HG03342 (cell line): ENCODE measurements at regions not wholly inside any gene's neighbourhood (a gene's known extent, or its start where the extent isn't known, plus 50 kb on each side); places are given as distances from the start of the nearest gene placed in this dataset.

Experiments used
- ATAC-seq: cut with Tn5 transposase; IDR thresholded peaks from one replicate; pipeline ENCODE4 v1.9.1; 2021; ENCODE audit warnings: mild to moderate bottlenecking, moderate library complexity; ENCODE audit not compliant: unreplicated experiment

DNA sequence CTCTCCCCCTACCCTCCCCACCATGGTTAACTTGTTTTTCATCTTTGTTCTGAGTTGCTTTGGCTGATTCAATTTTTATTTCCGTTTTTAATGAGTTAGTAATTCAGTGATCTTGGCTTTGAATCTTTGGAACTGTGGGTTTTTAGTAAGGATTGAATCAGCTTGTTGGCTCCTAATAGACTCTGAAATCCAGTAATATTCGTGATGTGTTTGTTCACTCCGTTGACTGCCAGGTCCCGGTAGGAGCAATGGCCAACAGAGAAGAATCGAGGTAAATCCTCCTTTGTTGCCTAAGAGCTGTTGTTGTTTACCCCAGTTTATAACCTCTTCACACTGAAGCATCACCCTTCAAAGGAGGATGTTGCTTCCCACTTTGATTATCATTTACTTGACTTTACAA is 92.7 kb downstream of the PCSK1 start:
- no peak for ATAC-seq

DNA sequence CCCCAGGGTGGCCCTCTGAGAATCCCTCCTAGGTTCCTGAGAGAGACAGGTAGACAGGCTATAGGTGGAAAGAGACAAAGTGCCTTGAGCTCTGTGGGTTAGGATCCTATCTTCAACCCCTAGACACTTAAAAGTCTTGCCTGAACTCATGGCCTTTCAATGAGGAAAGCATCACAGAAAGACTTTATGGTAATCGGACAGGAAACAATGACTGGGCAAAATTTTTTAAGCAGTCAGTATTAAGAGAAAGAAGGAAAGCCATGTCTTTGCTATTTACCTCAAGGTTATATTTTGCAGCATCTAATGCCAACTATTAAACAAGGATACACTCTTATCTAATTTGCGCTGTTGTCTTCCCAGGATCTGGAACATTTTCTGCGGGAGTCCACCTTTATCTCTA is 93.2 kb downstream of the PCSK1 start:
- ATAC-seq = no peak

DNA sequence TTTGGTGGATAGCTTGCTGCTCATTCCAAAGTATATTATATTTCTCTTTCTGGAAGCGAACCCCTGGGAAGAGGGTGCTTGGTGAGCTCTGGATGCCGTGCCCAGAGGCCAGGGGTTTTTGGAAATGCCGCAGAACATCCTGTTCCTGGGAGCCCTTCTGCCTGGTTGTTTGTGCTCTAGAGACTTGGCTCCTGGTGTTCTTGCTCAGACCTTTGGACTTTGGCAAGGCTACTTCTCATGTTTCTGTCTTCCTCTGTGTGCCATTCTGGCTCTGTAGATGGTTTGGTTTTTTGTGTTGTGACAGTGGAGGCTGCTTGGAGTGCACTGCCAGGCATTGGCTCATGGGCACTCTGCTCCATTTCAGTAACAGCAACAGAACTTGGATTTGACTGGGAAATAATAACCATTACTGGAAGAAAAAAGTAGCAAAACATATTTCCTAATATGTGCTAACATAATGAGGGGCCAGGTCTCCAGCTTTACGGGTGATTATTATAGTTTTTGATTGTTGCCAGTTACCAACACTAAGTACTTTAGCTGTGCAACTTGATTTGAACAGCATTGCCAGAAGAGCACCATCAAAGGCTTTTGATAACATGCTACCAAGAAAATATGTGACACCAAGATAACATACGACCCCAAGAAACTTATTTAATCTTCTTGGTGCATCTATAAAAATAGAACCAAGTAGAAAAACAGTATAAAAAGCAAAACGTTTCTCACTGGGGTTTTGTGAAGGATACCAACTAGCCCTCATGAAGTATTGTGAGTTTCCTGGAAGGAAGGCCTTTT is 94.2 kb downstream of the PCSK1 start:
- ATAC-seq = no peak

DNA sequence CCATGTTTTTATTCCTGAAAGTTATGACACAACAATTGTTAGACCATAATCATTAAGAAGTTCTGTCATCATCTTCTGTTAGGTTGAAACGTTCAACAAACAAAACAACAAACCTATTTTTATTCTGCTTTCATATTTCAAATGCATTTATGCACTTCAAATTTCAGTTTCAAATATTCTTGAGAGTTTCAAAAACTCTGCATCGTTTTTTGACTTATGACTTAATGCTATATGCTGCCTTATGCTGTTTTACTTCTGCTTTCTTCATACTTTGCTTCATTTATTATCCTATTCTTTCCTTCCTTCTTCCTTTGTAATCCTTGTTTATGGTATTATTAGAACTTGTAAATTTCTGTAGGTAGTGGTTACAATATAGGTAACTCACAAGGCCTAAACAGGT is 95.0 kb downstream of the PCSK1 start:
- peak; percentile 51 for ATAC-seq

DNA sequence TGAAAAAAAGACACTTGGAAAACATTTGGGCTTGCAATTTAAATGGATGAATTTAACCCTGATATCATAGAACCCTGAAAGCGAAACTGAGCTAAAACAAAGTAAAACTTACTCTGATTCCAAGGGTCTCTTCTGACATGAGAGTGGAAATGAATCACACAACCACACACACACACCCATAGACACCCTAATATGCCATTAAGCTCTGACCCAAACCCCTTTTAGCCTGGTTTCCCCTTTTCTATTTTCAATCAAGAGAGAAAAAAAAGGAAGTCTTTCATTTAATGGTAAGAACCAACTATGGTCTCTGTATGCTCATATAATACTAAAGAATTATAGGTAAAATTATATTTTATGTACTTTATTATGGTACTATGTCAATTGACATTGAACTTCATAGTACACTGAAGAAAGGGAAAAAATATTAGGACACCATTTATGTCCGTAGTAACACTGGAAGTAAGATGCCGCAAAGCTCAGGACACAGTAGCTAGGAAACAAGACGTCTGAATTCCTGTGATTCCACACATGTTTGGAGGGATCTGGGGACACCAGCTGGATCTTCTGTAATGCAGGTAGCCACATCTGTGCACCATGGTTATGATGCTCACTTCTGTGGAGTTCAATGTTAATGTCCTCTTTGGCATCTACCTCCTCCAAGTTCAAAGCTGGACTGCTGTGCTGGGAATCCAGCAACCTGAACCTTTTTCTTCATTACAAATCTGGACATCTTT is 95.8 kb downstream of the PCSK1 start:
- peak; percentile 51 for ATAC-seq

DNA sequence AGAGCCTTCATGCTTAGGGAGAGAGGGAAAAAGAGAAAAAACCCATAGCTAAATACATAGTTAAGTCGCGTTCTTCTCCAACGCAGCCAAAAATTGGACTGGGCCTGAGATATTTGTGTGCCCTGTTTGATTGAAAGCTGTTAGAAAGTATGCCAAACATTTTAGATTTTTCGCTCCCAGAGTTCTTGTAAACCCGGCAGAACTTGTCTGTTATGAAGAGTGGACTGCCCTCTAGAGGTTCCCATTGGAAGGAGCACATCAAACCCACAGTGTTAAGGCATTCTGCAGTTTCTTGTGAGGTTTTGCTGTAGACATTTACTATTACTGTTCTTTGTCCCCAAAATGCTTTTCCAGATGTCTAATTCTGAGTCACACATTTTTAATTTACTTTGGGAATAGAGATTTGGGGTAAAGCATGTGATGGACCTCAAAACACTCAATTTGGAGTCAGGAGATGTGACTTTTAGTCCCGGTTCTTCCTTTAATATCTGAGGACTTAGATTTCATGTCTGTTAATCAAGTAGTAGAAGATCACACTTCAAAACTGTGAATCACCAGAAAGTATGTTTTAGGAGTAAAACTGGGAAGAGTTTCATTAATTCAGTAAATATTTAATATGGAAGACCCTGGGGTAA is 96.6 kb downstream of the PCSK1 start:
- peak; percentile 59 for ATAC-seq

DNA sequence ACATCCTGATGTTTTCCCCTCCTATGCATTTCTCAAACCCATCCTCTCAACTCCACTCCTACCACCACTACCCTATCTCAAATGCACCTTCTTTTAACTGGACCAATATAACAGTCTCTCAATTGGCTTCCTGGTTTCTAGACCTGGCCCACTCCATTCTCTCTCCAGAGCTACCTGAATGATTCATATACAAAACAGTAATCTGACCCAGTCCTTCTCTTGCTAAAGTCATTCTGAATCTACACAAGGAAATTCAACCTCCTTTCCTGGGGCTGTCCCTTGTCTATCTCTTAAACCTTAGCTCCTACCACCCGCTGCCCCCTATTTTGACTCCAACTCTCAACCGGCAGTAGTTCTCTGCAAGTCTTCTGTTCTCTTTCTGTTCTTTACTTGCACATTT is 97.2 kb downstream of the PCSK1 start:
- ATAC-seq = no peak

DNA sequence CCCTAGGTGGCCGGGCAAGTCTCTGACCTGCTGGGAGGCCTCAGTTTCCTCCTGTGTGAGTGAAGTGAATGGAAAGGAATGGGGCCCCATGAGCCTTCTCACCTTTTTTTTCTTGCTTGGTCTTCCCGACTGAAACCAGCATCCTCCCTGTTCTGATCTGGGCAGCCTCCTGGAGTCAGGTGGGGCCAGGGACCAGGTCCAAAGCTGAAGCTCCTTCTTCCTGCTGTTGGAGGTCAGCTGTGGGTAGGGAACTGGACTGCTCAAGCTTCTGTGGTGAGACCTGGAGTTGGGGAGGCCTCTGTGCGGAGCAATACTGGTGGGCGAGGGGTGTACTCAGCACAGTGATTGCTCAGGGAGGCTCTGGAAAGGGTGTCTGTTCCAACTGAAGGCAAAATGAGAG is 99.7 kb downstream of the PCSK1 start:
- ATAC-seq = no peak

DNA sequence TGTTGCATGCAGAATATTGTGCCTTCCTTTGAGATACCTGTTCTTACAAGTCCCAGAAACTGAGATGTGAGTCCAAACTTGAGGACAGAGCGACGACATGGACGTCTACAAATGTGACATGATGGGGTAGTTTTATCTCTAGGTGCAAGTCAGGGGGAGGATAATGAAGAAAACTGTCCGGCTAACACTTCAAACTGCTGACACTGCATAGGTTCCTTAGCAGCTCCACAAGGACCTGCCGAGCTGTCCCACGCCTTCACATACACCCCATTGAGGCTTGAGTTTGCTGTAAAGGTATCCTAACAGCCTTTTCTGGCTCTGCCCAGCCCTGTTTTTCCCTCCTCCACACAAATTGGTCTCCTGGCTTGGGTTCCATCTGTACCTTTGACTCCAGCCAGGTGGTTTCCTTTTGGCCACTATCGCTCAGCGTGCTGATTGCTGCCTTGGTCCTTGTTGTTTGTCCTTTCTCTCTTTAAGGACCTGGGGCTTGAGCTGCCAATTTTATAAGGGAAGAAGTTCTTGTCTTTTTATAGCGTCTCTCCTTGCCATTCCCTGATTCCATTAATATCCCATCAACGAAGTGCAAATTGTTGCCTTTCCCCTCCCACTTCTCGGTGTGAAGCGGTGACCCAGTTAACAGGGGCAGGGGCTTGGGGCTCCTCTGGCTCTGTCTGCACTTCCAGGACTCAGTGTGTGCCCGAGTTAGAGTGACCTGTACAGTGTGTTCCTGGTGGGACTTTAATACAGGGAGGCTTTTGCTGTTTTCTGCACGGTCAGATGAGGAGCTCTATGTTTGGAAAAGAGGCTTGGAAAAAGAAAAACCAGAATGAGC is 100.3 kb downstream of the PCSK1 start:
- ATAC-seq = no peak

DNA sequence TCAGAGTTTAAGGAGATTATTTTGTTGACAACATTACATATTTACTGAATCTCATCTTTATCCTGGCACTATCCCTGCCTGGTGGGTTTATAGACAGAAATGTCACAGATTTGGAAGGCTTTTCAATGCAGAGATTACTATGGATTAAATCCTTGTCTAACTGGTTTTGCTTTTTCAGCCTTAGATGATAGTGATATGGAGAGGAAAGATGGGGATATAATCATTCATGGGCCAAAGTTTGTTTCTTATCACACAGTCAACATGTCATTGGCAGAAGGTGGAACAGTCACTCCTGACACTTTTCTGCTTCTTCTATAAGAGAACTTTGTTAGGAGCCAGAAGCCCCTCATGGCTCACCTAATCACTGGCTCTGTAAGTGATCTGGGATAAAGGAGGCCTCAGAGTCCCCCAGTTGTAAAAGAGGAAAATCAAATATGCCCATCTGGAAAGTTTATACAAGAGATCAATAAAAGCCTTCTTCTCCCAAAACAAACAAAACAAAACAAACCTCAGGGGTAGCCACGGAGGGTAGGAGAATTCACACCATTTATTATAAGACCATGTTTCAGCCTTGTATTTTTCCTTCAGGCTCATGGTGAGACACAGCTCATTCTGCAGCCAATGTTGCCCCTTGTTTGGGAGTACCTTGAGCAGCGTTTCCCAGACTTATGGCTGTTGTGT is 101.2 kb downstream of the PCSK1 start:
- ATAC-seq = no peak

DNA sequence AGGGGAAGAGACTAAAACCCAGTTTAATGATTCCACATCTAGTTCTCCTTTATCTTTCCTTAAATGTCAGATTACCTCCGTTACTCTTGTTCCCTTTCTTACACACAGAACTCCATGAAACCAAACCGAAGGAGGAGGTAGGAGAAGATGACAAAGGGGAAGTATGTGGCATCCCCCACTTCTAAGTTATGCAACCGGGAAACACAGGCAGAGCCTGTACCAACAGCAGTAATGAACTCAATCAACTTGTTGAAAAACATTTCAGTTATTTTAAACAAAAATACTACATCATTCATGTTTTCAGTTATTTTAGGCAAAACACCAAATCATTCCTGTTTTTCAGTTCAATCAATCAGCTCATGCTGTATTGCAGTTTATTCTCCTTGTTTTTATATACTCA is 101.8 kb downstream of the PCSK1 start:
- no peak for ATAC-seq

DNA sequence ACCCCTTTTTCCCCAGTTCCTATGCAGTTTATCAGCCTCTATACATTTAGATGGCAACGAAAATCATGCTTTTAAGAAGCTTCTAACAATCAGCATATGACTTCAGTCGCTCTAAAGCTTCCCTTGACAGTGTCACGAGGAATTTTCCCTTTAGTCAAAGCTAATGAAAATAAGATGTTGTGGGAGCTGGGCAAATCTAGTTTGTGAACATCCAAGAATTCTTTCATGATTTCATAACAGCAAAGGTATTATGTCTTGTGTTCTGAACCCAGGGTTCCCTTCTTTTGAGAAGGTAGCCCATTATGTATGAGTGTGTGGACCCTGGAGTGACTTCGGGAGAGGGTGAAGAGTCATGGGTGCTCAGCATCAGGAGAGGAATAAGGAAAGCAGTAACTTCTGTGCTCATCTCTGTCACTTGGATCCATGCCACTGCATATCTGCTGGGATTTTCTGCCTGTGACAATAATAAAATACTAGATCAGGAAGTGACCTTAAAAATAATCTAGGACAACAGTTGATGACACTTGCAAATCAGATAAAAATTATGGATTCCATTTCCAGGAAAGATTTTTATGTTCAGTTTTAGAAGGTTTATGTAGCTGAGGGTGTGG is 102.4 kb downstream of the PCSK1 start:
- ATAC-seq = no peak

DNA sequence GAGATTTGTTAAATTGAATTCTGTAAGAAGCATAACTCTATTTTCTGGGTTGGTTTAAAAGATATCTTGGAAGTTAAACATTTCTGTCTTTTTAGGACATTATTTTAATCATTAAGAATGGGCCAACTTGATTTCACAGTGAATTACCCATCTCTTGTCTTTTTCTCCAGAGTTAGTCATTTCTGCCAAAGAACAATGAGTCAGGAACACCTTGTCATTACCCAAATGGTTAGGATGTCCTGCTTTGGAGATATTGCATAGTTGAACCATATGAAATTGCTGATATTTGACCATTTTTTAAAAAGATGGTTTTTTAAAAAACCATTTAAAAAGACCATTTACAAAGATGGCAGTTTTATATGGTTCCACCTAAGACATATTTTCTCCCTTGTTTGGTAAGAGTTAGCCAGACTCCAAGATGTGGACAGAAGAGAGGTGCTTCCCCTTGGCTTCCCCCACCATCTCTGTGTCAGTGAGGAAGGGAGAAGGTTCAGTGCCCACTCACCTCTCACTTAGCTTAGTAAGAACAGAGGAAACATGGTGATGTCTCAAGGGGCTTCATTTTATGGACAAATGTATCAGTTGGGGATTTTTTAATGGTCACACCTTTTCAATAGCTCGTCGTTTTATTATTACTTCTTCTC is 103.0 kb downstream of the PCSK1 start:
- ATAC-seq = no peak

DNA sequence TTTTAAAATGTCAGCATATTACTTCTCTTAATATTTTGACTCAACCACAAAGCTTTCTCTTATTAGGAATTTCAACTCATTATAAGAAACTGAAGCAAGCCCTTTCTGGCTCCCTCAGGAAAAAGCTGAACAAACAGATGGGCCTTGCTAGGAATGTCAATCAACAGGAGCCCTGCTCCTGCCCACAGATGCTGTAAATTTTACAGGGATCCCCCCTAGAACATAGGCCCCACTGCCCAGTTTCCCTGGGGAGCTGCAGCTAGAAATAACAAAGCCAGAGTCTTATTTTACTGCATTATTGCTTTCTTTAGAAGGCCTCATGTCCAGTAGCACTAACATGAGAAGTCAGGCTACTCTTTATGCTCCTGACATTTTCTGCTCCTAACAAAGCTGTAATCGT is 103.8 kb downstream of the PCSK1 start:
- no peak for ATAC-seq

DNA sequence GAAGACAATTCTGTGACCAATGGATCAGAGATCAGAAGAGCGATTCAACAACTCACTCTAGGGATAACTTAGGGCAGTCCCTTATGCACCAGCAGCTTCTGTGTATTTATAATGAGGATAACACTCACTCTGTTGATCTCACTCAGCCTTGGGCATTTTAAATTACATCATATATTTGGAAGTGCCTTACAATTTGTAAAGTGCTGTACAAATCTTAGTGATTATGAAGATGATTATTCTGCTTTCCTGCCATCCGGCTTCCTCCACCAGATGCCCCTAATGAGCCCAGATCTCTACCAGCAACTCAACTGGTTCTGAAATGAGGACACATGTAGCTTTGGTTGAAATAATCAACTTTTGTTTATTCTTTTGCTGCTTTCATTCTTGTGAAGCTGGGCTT is 105.3 kb downstream of the PCSK1 start:
- no peak for ATAC-seq

DNA sequence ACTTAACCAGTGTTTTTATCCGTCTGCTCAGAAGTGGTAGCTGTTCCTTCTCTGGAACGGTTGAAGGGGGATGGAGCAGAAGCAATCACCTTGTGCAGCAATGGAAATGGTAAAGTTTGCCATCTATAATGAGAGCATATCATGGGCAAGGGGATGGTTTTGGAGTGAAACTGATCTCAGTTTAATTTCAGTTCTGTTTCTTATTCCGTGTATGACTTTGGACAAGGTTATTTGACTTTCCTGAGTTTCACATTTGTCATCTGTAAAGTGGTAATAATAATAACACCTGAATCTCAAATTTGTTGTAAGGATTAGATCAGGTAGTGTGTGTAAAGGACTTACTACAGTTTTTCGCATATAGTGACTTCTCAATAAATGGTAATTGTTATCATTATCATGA is 106.1 kb downstream of the PCSK1 start:
- peak; percentile 89 for ATAC-seq

DNA sequence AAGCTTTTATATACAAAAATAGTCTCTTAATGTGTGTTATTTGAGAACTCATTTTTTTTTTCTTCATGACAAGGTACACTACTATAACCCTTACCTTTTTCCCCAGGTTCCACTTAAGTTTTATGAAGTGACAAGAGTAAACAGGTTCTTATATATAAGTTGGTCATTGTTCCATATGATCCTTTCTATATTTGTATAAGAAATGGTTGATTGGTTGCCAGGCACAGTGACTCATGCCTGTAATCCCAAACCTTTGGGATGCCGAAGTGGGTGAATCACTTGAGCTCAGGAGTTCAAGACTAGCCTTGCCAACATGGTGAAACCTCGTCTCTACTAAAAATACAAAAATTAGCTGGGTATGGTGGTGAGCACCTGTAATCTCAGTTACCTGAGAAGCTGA is 108.3 kb downstream of the PCSK1 start:
- no peak for ATAC-seq

DNA sequence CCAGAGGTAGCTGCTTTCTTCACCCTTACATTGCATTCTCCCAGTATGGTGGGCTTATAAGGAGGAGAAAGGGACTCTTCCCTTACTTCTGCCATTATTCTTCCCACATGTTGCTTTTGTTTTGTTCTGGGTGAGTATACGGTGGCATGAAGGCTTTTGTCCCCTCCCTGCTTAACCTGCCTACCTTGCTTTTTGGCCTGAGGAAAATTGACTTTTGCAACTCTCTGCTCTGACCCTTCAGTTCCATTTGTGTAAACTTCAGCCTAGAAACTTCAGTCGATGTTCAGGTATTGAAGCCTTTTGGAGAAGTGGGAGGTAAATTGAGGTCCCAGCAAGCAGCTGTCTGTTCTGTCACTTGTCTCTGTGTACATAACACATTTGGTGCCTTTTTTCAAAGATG is 110.2 kb downstream of the PCSK1 start:
- ATAC-seq = no peak

DNA sequence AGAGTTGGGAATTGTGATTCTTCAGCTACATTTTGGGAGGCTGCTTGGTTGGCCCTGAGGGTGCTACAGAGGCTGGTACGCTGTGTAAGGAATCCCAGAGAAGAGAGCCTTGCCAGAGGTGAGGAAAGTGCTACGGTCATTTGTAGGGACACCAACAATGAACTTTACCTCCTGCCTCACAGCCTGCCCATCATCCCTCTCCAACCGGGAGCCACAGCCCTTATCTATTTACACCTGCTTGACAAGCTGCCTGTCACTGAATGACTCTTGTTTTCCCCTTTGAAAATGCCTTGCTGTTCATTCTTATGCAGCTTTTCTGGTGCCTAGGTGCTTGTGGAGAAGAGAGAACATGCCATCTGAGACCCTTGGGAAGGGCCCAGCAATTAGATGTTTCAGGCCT is 110.8 kb downstream of the PCSK1 start:
- no peak for ATAC-seq

DNA sequence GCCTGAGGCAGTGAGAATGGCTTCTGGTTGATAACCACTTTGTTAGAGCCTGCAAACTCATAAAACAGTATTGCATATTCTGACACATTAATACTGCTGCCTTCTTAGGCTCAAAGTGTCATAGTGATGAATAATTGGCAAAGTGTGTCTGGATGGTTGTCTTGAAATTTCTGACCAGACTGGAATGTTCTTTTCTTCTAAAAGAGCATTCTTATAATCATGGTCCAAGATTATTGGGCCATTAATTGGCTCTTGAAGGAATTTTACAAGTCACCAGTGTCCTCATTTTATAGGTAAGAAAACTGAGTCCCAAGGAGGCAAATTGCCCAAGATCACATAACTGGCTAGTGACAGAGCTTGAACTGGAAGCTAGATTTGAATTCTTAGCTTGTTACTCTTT is 111.7 kb downstream of the PCSK1 start:
- ATAC-seq = no peak
